OCI-LY3 (cell line): ENCODE measurements at regions not wholly inside any gene's neighbourhood (a gene's known extent, or its start where the extent isn't known, plus 50 kb on each side); places are given as distances from the start of the nearest gene placed in this dataset.

Experiments
- H2AFZ ChIP-seq: fragments of 200-600, 300-600 bp; shearing (Covaris generic); 2 replicates; pipeline ENCODE4 v1.6.0; 2014; ENCODE audit warnings: antibody characterized with exemption, low read depth, low read length
- H3K27ac ChIP-seq: fragments of 200-600, 300-600 bp; sonication (generic); 2 replicates; pipeline ENCODE4 v1.5.1; 2014; ENCODE audit warnings: mild to moderate bottlenecking, low read length, moderate library complexity, mixed read lengths
- H3K27me3 ChIP-seq: fragments of 200-600, 300-600 bp; sonication (generic); 2 replicates; pipeline ENCODE4 v1.6.1; 2014; ENCODE audit warnings: low read depth, low read length, mixed read lengths
- H3K36me3 ChIP-seq: fragments of 200-600, 300-600 bp; sonication (generic); replicated peaks from 2 replicates; pipeline ENCODE3; 2014; ENCODE audit warnings: low read depth, low read length, mixed read lengths
- H3K4me1 ChIP-seq: fragments of 300-600, 200-600 bp; sonication (generic); 2 replicates; pipeline ENCODE4 v1.6.1; 2014; ENCODE audit warnings: low read length, mixed read lengths
- H3K4me2 ChIP-seq: fragments of 200-600, 300-600 bp; sonication (generic); 2 replicates; pipeline ENCODE4 v1.6.1; 2014; ENCODE audit warnings: low read length, mixed read lengths
- H3K4me3 ChIP-seq: fragments of 300-600, 200-600 bp; sonication (generic); 2 replicates; pipeline ENCODE4 v1.5.1; 2014; ENCODE audit warnings: antibody characterized with exemption, mild to moderate bottlenecking, low read length, moderate library complexity
- H3K79me2 ChIP-seq: fragments of 300-600, 200-600 bp; shearing (Covaris generic); 2 replicates; pipeline ENCODE4 v1.6.1; 2014; ENCODE audit warnings: mild to moderate bottlenecking, low read length, mixed read lengths
- H3K9ac ChIP-seq: fragments of 300-600, 200-600 bp; shearing (Covaris generic); 2 replicates; pipeline ENCODE4 v1.6.0; 2014; ENCODE audit warnings: mild to moderate bottlenecking, low read length, moderate library complexity
- H3K9me3 ChIP-seq: fragments of 200-600, 300-600 bp; shearing (Covaris generic); 2 replicates; pipeline ENCODE4 v1.6.1; 2014; ENCODE audit warnings: low read length, mixed read lengths; ENCODE audit not compliant: insufficient read depth
- H4K20me1 ChIP-seq: fragments of 200-600, 300-600 bp; sonication (generic); 2 replicates; pipeline ENCODE4 v1.6.1; 2016; ENCODE audit warnings: low read length, mixed read lengths; ENCODE audit not compliant: insufficient read depth
- CTCF ChIP-seq: fragments of 200-600, 300-600 bp; sonication (generic); IDR thresholded peaks from 2 replicates; pipeline ENCODE4 v1.5.1; 2014; ENCODE audit warnings: antibody characterized with exemption, low read length, low read depth
- EZH2phosphoT487 ChIP-seq: fragments of 200-600 bp; shearing (Covaris generic); IDR thresholded peaks from 2 replicates; pipeline ENCODE4 v1.6.1; 2018; ENCODE audit warnings: antibody characterized with exemption, mixed run types, low read depth

- Histone ChIP-seq H2AFZ (no peak overlapping the region), H3K4me1 (no peaks in the 10 kb centered on the region), H3K9me3 (no peaks in the 10 kb centered on the region), H3K36me3 (no peaks in the 10 kb centered on the region), H3K79me2 (no peaks in the 10 kb centered on the region), H3K27me3 (peaks cover 9% of the 10 kb centered on the region; the same call in 1 of the 2 replicates), H3K4me2 (no peak overlapping the region), H4K20me1 (no peaks in the 10 kb centered on the region), H3K27ac (no peak overlapping the region), H3K9ac (no peak overlapping the region), H3K4me3 (no peak overlapping the region)
- TF ChIP-seq CTCF (no peak), EZH2phosphoT487 (no peak)
These were observed 484.7 kb downstream of the NPIPA7 start for GRCh38 chr16:16863672-16864071.

DNA sequence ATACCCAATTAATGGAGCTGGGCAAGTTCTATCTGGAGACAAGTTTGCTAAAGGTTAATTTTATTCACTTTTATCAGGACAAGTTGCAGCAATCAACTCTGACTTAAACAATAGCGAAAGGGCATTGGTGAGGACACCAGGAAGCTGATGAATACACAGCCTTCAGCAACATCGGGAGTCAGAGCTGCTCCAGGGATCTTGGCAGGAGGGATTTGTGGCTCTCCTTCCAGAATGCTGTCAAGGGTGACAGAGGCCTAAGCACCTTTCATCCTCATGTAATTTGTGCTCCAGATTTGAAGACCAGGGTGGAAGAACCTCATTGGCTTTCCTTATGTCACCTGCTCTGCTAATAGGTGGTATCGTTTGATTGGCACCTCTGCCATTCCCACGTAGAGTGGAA, 485.6 kb downstream of the NPIPA7 start:
- no peaks in the 10 kb centered on the region for H3K79me2 ChIP-seq
- TF ChIP-seq EZH2phosphoT487 (no peak), CTCF (no peak)
- no peak overlapping the region for H3K27ac ChIP-seq
- no peak overlapping the region for H3K9ac ChIP-seq
- H3K27me3 ChIP-seq = peaks cover 16% of the 10 kb centered on the region; the same call in 1 of the 2 replicates
- no peaks in the 10 kb centered on the region for H3K4me1 ChIP-seq
- no peak overlapping the region for H2AFZ ChIP-seq
- H4K20me1 ChIP-seq = no peaks in the 10 kb centered on the region
- no peaks in the 10 kb centered on the region for H3K9me3 ChIP-seq
- no peak overlapping the region for H3K4me3 ChIP-seq
- H3K4me2 ChIP-seq = no peak overlapping the region
- no peaks in the 10 kb centered on the region for H3K36me3 ChIP-seq

- no peaks in the 10 kb centered on the region for H3K4me1 ChIP-seq
- H3K36me3 ChIP-seq = no peaks in the 10 kb centered on the region
- no peak overlapping the region for H3K27ac ChIP-seq
- no peak overlapping the region for H2AFZ ChIP-seq
- H3K79me2 ChIP-seq = no peaks in the 10 kb centered on the region
- H3K4me3 ChIP-seq = no peak overlapping the region
- TF ChIP-seq EZH2phosphoT487 = no peak
- no peak for TF ChIP-seq CTCF
- peaks cover 20% of the 10 kb centered on the region; the same call in 1 of the 2 replicates for H3K27me3 ChIP-seq
- no peaks in the 10 kb centered on the region for H4K20me1 ChIP-seq
- no peak overlapping the region for H3K4me2 ChIP-seq
- H3K9me3 ChIP-seq = no peaks in the 10 kb centered on the region
- H3K9ac ChIP-seq = no peak overlapping the region
These were observed 486.4 kb downstream of the NPIPA7 start for GRCh38 chr16:16865374-16865773.

GRCh38 chr16:16867973-16868372, 489.0 kb downstream of the NPIPA7 start:
- Histone ChIP-seq H3K27ac (no peak overlapping the region), H3K36me3 (no peaks in the 10 kb centered on the region), H3K27me3 (peaks cover 34% of the 10 kb centered on the region; the same call in 1 of the 2 replicates), H3K9ac (no peak overlapping the region), H3K9me3 (no peaks in the 10 kb centered on the region), H4K20me1 (no peaks in the 10 kb centered on the region), H3K4me2 (no peak overlapping the region), H2AFZ (no peak overlapping the region), H3K4me1 (no peaks in the 10 kb centered on the region), H3K4me3 (no peak overlapping the region), H3K79me2 (no peaks in the 10 kb centered on the region)
- no peak for TF ChIP-seq EZH2phosphoT487
- TF ChIP-seq CTCF = no peak
